ENCODE measurements at regions not wholly inside any gene's neighbourhood (a gene's known extent, or its start where the extent isn't known, plus 50 kb on each side); places are given as distances from the start of the nearest gene placed in this dataset.

GRCh38 chrX:14476205-14476604 is 53.1 kb upstream of the GLRA2 start:
- H2BK15ac ChIP-seq (ENCODE audit: low read depth, low read length), result no peak overlapping the region
- H3K23me2 ChIP-seq (ENCODE audit: insufficient read length, low read depth, low read length, poor library complexity, severe bottlenecking), result no peaks in the 10 kb centered on the region
- no peak overlapping the region for H3K9ac ChIP-seq (ENCODE audit: extremely low read depth, insufficient read length, low read length)
- no peak overlapping the region for H3K4me3 Mint-ChIP-seq
- no peak overlapping the region for H3K27ac ChIP-seq (ENCODE audit: insufficient read length, low read depth, low read length)
- H3K4me1 Mint-ChIP-seq, result no peaks in the 10 kb centered on the region
- H3K4me2 ChIP-seq (ENCODE audit: insufficient read depth, insufficient read length, low read length), result no peak overlapping the region
- no peaks in the 10 kb centered on the region for H3K79me1 ChIP-seq (ENCODE audit: insufficient read depth, low read depth, low read length, poor library complexity, severe bottlenecking)
- H2AFZ ChIP-seq (ENCODE audit: low read length), result no peak overlapping the region
- no CpG with 5 or more reads among the region's 2 CpGs for WGBS (ENCODE audit: extremely low coverage, insufficient read length, low lambda C conversion rate)
- H3K4ac ChIP-seq (ENCODE audit: low read depth, low read length), result no peak overlapping the region
- no peak overlapping the region for H3K18ac ChIP-seq (ENCODE audit: insufficient read length, low read depth, low read length)
- H2AK5ac ChIP-seq (ENCODE audit: insufficient read length, low read length), result no peak overlapping the region
- H3K36me3 Mint-ChIP-seq (ENCODE audit: insufficient read depth in 1 of 3, low read depth in 3 of 3), result no peaks in the 10 kb centered on the region
- H2BK5ac ChIP-seq (ENCODE audit: insufficient read length, low read length), result no peak overlapping the region
- no peaks in the 10 kb centered on the region for H3K79me2 ChIP-seq (ENCODE audit: insufficient read depth, low read length)
- TF ChIP-seq CTCF (conservative IDR thresholded peaks at IDR 0.05), result no peak
- no peak overlapping the region for H3T11ph ChIP-seq (ENCODE audit: low read length)
- peaks cover 42 to 55% of the 10 kb centered on the region in 2 experiments for H3K9me3 Mint-ChIP-seq
- H3K14ac ChIP-seq (ENCODE audit: insufficient read depth, low read length), result no peak overlapping the region
- no peaks in the 10 kb centered on the region for H3K9me3 ChIP-seq (ENCODE audit: control insufficient read depth, low read depth, low read length)
- H4K8ac ChIP-seq (replicated peaks; ENCODE audit: insufficient read length, low read depth, low read length), result no peak overlapping the region
- no peak overlapping the region for H2BK20ac ChIP-seq (ENCODE audit: low read depth, low read length, poor library complexity, severe bottlenecking)
- H3K27me3 ChIP-seq (ENCODE audit: insufficient read depth, low read length), result no peaks in the 10 kb centered on the region
- no peaks in the 10 kb centered on the region for H3K4me1 ChIP-seq (ENCODE audit: insufficient read depth, low read length)
- H4K91ac ChIP-seq (ENCODE audit: insufficient read length, low read depth, low read length), result no peak overlapping the region
- no peaks in the 10 kb centered on the region for H3K27me3 Mint-ChIP-seq (ENCODE audit: low read depth)
- H3K56ac ChIP-seq (ENCODE audit: insufficient read length, low read depth, low read length), result no peak overlapping the region
- H4K20me1 ChIP-seq (ENCODE audit: control insufficient read depth, insufficient read depth, insufficient read length), result no peaks in the 10 kb centered on the region
- H2BK120ac ChIP-seq (ENCODE audit: low read depth, low read length, poor library complexity, severe bottlenecking), result no peak overlapping the region
- H3K27ac Mint-ChIP-seq, result no peak overlapping the region
- no peak overlapping the region for H3K23ac ChIP-seq (ENCODE audit: insufficient read length, low read depth, low read length)
- no peak overlapping the region for H4K5ac ChIP-seq (ENCODE audit: insufficient read length, low read depth, low read length)
- H2BK12ac ChIP-seq (ENCODE audit: insufficient read length, low read depth, low read length), result no peak overlapping the region
- no peak for DNase-seq
